ENCODE measurements at regions not wholly inside any gene's neighbourhood (a gene's known extent, or its start where the extent isn't known, plus 50 kb on each side); places are given as distances from the start of the nearest gene placed in this dataset.
"Not testable (repeated sequence)": the region's sequence is repeated elsewhere in the genome, so short reads cannot be mapped to it uniquely, and the experiment has no call there.

GRCh38 chr10:53361936-53362335 is 589.4 kb upstream of the MBL2 start:
- no peaks in the 10 kb centered on the region for H3K4me1 ChIP-seq (ENCODE audit: control insufficient read depth, insufficient read depth, low read length, poor library complexity, severe bottlenecking)
- DNase-seq (no peak), ATAC-seq (ENCODE audit: low read depth in 2 of 2) (no peak)
- Mint-ChIP-seq H3K4me3 (no peak overlapping the region), H3K4me1 (no peaks in the 10 kb centered on the region), H3K27me3 (no peaks in the 10 kb centered on the region), H3K36me3 (no peaks in the 10 kb centered on the region), H3K9me3 (peaks cover 2 to 22% (median 10%) of the 10 kb centered on the region in 7 donors), H3K27ac (no peak overlapping the region)
- H3K9me3 ChIP-seq (ENCODE audit: control insufficient read depth in 2 of 2, low read length in 2 of 2), result no peaks in the 10 kb centered on the region
- H3K36me3 ChIP-seq (ENCODE audit: control insufficient read depth, insufficient read depth, low read length), result no peaks in the 10 kb centered on the region
- H3K27ac ChIP-seq (ENCODE audit: insufficient read depth, low read length, poor library complexity, severe bottlenecking), result no peak overlapping the region
- no peaks in the 10 kb centered on the region for H3K27me3 ChIP-seq (ENCODE audit: control insufficient read depth, insufficient read depth, low read length)
- no peak overlapping the region for H3K4me3 ChIP-seq (ENCODE audit: low read depth, low read length)

- no peak for ATAC-seq (ENCODE audit: low read depth in 2 of 2)
- H3K9me3 Mint-ChIP-seq, result peaks cover 2 to 24% (median 10%) of the 10 kb centered on the region in 7 donors
- DNase-seq, result no peak
Measured at GRCh38 chr10:53361281-53361680, 588.7 kb upstream of the MBL2 start.

GRCh38 chr10:53358978-53359377 is 586.4 kb upstream of the MBL2 start:
- not testable (repeated sequence) for H3K27me3 ChIP-seq (ENCODE audit: control insufficient read depth, insufficient read depth, low read length); H3K4me1 Mint-ChIP-seq; H3K4me3 ChIP-seq (ENCODE audit: low read depth, low read length); ATAC-seq (ENCODE audit: low read depth in 2 of 2); H3K4me3 Mint-ChIP-seq; H3K27me3 Mint-ChIP-seq; H3K27ac Mint-ChIP-seq; H3K4me1 ChIP-seq (ENCODE audit: control insufficient read depth, insufficient read depth, low read length, poor library complexity, severe bottlenecking); H3K9me3 ChIP-seq (ENCODE audit: control insufficient read depth in 2 of 2, low read length in 2 of 2); H3K36me3 ChIP-seq (ENCODE audit: control insufficient read depth, insufficient read depth, low read length); H3K27ac ChIP-seq (ENCODE audit: insufficient read depth, low read length, poor library complexity, severe bottlenecking); DNase-seq; H3K36me3 Mint-ChIP-seq
- peaks cover 3 to 20% (median 12%) of the 10 kb centered on the region in 7 donors for H3K9me3 Mint-ChIP-seq

More at GRCh38 chr10:53361281-53361680, 588.7 kb upstream of the MBL2 start:
- Histone ChIP-seq H3K4me1 (ENCODE audit: control insufficient read depth, insufficient read depth, low read length, poor library complexity, severe bottlenecking) (no peaks in the 10 kb centered on the region), H3K27ac (ENCODE audit: insufficient read depth, low read length, poor library complexity, severe bottlenecking) (no peak overlapping the region), H3K9me3 (ENCODE audit: control insufficient read depth in 2 of 2, low read length in 2 of 2) (no peaks in the 10 kb centered on the region), H3K36me3 (ENCODE audit: control insufficient read depth, insufficient read depth, low read length) (no peaks in the 10 kb centered on the region), H3K4me3 (ENCODE audit: low read depth, low read length) (no peak overlapping the region), H3K27me3 (ENCODE audit: control insufficient read depth, insufficient read depth, low read length) (no peaks in the 10 kb centered on the region)
- no peaks in the 10 kb centered on the region for H3K27me3 Mint-ChIP-seq
- no peaks in the 10 kb centered on the region for H3K36me3 Mint-ChIP-seq
- H3K4me1 Mint-ChIP-seq, result no peaks in the 10 kb centered on the region
- H3K4me3 Mint-ChIP-seq, result no peak overlapping the region
- no peak overlapping the region for H3K27ac Mint-ChIP-seq

- H3K9me3 Mint-ChIP-seq, result peaks cover 3 to 19% (median 9%) of the 10 kb centered on the region in 7 donors
- no peaks in the 10 kb centered on the region for H3K27me3 Mint-ChIP-seq
- Histone ChIP-seq H3K27ac (ENCODE audit: insufficient read depth, low read length, poor library complexity, severe bottlenecking) (no peak overlapping the region), H3K4me1 (ENCODE audit: control insufficient read depth, insufficient read depth, low read length, poor library complexity, severe bottlenecking) (no peaks in the 10 kb centered on the region), H3K9me3 (ENCODE audit: control insufficient read depth in 2 of 2, low read length in 2 of 2) (no peaks in the 10 kb centered on the region), H3K4me3 (ENCODE audit: low read depth, low read length) (no peak overlapping the region), H3K36me3 (ENCODE audit: control insufficient read depth, insufficient read depth, low read length) (no peaks in the 10 kb centered on the region), H3K27me3 (ENCODE audit: control insufficient read depth, insufficient read depth, low read length) (no peaks in the 10 kb centered on the region)
- H3K27ac Mint-ChIP-seq, result no peak overlapping the region
- no peaks in the 10 kb centered on the region for H3K36me3 Mint-ChIP-seq
- DNase-seq (no peak), ATAC-seq (ENCODE audit: low read depth in 2 of 2) (no peak)
- H3K4me3 Mint-ChIP-seq, result no peak overlapping the region
- H3K4me1 Mint-ChIP-seq, result no peaks in the 10 kb centered on the region
Measured at GRCh38 chr10:53358536-53358935, 586.0 kb upstream of the MBL2 start.

- no peak overlapping the region for H3K27ac Mint-ChIP-seq
- H3K4me1 Mint-ChIP-seq, result no peaks in the 10 kb centered on the region
- H3K36me3 ChIP-seq (ENCODE audit: control insufficient read depth, insufficient read depth, low read length), result no peaks in the 10 kb centered on the region
- no peak overlapping the region for H3K27ac ChIP-seq (ENCODE audit: insufficient read depth, low read length, poor library complexity, severe bottlenecking)
- H3K9me3 ChIP-seq (ENCODE audit: control insufficient read depth in 2 of 2, low read length in 2 of 2), result no peaks in the 10 kb centered on the region
- H3K4me3 ChIP-seq (ENCODE audit: low read depth, low read length), result no peak overlapping the region
- ATAC-seq (ENCODE audit: low read depth in 2 of 2) (no peak), DNase-seq (no peak)
- no peaks in the 10 kb centered on the region for H3K27me3 Mint-ChIP-seq
- no peaks in the 10 kb centered on the region for H3K27me3 ChIP-seq (ENCODE audit: control insufficient read depth, insufficient read depth, low read length)
- no peaks in the 10 kb centered on the region for H3K4me1 ChIP-seq (ENCODE audit: control insufficient read depth, insufficient read depth, low read length, poor library complexity, severe bottlenecking)
- peaks cover 3 to 19% (median 8%) of the 10 kb centered on the region in 7 donors for H3K9me3 Mint-ChIP-seq
- H3K4me3 Mint-ChIP-seq, result no peak overlapping the region
- H3K36me3 Mint-ChIP-seq, result no peaks in the 10 kb centered on the region
Measured at GRCh38 chr10:53357587-53357986, 585.0 kb upstream of the MBL2 start.

GRCh38 chr10:53356616-53357349 is 584.2 kb upstream of the MBL2 start:
- Mint-ChIP-seq H3K36me3 (no peaks in the 10 kb centered on the region), H3K4me1 (no peaks in the 10 kb centered on the region), H3K27ac (no peak overlapping the region), H3K4me3 (no peak overlapping the region), H3K27me3 (no peaks in the 10 kb centered on the region), H3K9me3 (peaks cover 3 to 19% (median 8%) of the 10 kb centered on the region in 7 donors)
- H3K27ac ChIP-seq (ENCODE audit: insufficient read depth, low read length, poor library complexity, severe bottlenecking), result no peak overlapping the region
- H3K27me3 ChIP-seq (ENCODE audit: control insufficient read depth, insufficient read depth, low read length), result no peaks in the 10 kb centered on the region
- H3K36me3 ChIP-seq (ENCODE audit: control insufficient read depth, insufficient read depth, low read length), result no peaks in the 10 kb centered on the region
- H3K4me1 ChIP-seq (ENCODE audit: control insufficient read depth, insufficient read depth, low read length, poor library complexity, severe bottlenecking), result no peaks in the 10 kb centered on the region
- DNase-seq, result no peak
- no peak overlapping the region for H3K4me3 ChIP-seq (ENCODE audit: low read depth, low read length)
- ATAC-seq (ENCODE audit: low read depth in 2 of 2), result no peak
- H3K9me3 ChIP-seq (ENCODE audit: control insufficient read depth in 2 of 2, low read length in 2 of 2), result peaks cover 0 to 2% of the 10 kb centered on the region in 2 experiments

- ATAC-seq (ENCODE audit: low read depth in 2 of 2); H3K4me1 Mint-ChIP-seq; H3K4me1 ChIP-seq (ENCODE audit: control insufficient read depth, insufficient read depth, low read length, poor library complexity, severe bottlenecking); H3K36me3 ChIP-seq (ENCODE audit: control insufficient read depth, insufficient read depth, low read length); H3K27me3 Mint-ChIP-seq; H3K27me3 ChIP-seq (ENCODE audit: control insufficient read depth, insufficient read depth, low read length); H3K27ac ChIP-seq (ENCODE audit: insufficient read depth, low read length, poor library complexity, severe bottlenecking); DNase-seq; H3K4me3 Mint-ChIP-seq; H3K27ac Mint-ChIP-seq; H3K4me3 ChIP-seq (ENCODE audit: low read depth, low read length); H3K36me3 Mint-ChIP-seq: not testable (repeated sequence)
- peaks cover 0 to 29% (median 3%) of the 10 kb centered on the region in 7 donors for H3K9me3 Mint-ChIP-seq
- H3K9me3 ChIP-seq (ENCODE audit: control insufficient read depth in 2 of 2, low read length in 2 of 2), result peaks cover 2 to 11% of the 10 kb centered on the region in 2 experiments
Measured at GRCh38 chr10:53342531-53342930, 569.9 kb upstream of the MBL2 start.

GRCh38 chr10:53338199-53338598 is 565.6 kb upstream of the MBL2 start:
- H3K27me3 ChIP-seq (ENCODE audit: control insufficient read depth, insufficient read depth, low read length); H3K4me1 Mint-ChIP-seq; DNase-seq; H3K36me3 Mint-ChIP-seq; H3K27ac Mint-ChIP-seq; H3K27ac ChIP-seq (ENCODE audit: insufficient read depth, low read length, poor library complexity, severe bottlenecking); H3K4me1 ChIP-seq (ENCODE audit: control insufficient read depth, insufficient read depth, low read length, poor library complexity, severe bottlenecking); ATAC-seq (ENCODE audit: low read depth in 2 of 2); H3K27me3 Mint-ChIP-seq; H3K36me3 ChIP-seq (ENCODE audit: control insufficient read depth, insufficient read depth, low read length); H3K4me3 Mint-ChIP-seq; H3K4me3 ChIP-seq (ENCODE audit: low read depth, low read length): not testable (repeated sequence)
- H3K9me3 ChIP-seq (ENCODE audit: control insufficient read depth in 2 of 2, low read length in 2 of 2), result peaks cover 10 to 31% of the 10 kb centered on the region in 2 experiments
- H3K9me3 Mint-ChIP-seq, result peaks cover 0 to 47% (median 8%) of the 10 kb centered on the region in 7 donors
